ENCODE measurements at regions not wholly inside any gene's neighbourhood (a gene's known extent, or its start where the extent isn't known, plus 50 kb on each side); places are given as distances from the start of the nearest gene placed in this dataset.

- Histone ChIP-seq H3K14ac (ENCODE audit: insufficient read length) (no peak overlapping the region), H2BK5ac (ENCODE audit: low read depth, low read length) (no peak overlapping the region), H3K4ac (replicated peaks; ENCODE audit: insufficient read length, low read depth, low read length) (no peak overlapping the region), H2AK5ac (ENCODE audit: low read depth, low read length) (no peak overlapping the region), H3K9me3 (ENCODE audit: insufficient read depth in 2 of 2, low read depth in 1 of 2, low read length in 1 of 2) (no peaks in the 10 kb centered on the region), H3K79me2 (ENCODE audit: control insufficient read depth in 1 of 2, insufficient read depth in 2 of 2, low read length in 2 of 2) (no peaks in the 10 kb centered on the region), H2BK20ac (ENCODE audit: low read length) (no peak overlapping the region), H3K4me1 (replicated peaks in 1 of 4; ENCODE audit: control insufficient read depth in 3 of 4, insufficient read depth in 4 of 4, low read length in 3 of 4) (no peaks in the 10 kb centered on the region), H3K36me3 (ENCODE audit: control insufficient read depth in 2 of 4, insufficient read depth in 4 of 4, low read length in 3 of 4) (no peaks in the 10 kb centered on the region), H3K18ac (ENCODE audit: extremely low read depth, low read length) (no peak overlapping the region), H2BK15ac (ENCODE audit: low read length) (no peak overlapping the region), H3K79me1 (ENCODE audit: low read depth, low read length) (no peaks in the 10 kb centered on the region), H4K8ac (ENCODE audit: extremely low read depth, insufficient read depth, low read length) (no peak overlapping the region), H2BK120ac (replicated peaks; ENCODE audit: low read depth, low read length) (no peak overlapping the region), H4K5ac (ENCODE audit: insufficient read length, low read depth, low read length) (no peak overlapping the region), H3K56ac (replicated peaks; ENCODE audit: insufficient read length, low read depth, low read length) (no peak overlapping the region), H3K4me3 (ENCODE audit: extremely low read depth in 1 of 4, insufficient read depth in 2 of 4, low read depth in 3 of 4, low read length in 4 of 4) (no peak overlapping the region), H2AFZ (ENCODE audit: low read length) (no peak overlapping the region), H2BK12ac (ENCODE audit: low read depth, low read length) (no peak overlapping the region), H3K23me2 (ENCODE audit: low read depth, low read length) (peaks cover 2% of the 10 kb centered on the region; the same call in 1 of the 2 replicates), H3K4me2 (ENCODE audit: insufficient read depth in 1 of 2, low read depth in 2 of 2, low read length in 2 of 2) (no peak overlapping the region), H4K20me1 (replicated peaks in 1 of 2; ENCODE audit: control insufficient read depth in 1 of 2, insufficient read depth in 2 of 2, low read length in 2 of 2) (no peaks in the 10 kb centered on the region), H3K27me3 (replicated peaks in 1 of 4; ENCODE audit: control insufficient read depth in 3 of 4, extremely low read depth in 1 of 4, insufficient read depth in 3 of 4, low read length in 3 of 4) (peaks cover 0 to 1% (median 0%) of the 10 kb centered on the region in 4 experiments; a peak in 1 of 7 replicates), H3K9ac (replicated peaks in 1 of 4; ENCODE audit: extremely low read depth in 1 of 4, low read depth in 3 of 4, low read length in 3 of 4) (no peak overlapping the region), H3K23ac (ENCODE audit: insufficient read length) (no peak overlapping the region), H4K91ac (replicated peaks; ENCODE audit: insufficient read length, low read length) (no peak overlapping the region), H3K27ac (ENCODE audit: low read depth, low read length) (no peak overlapping the region)
- ChIA-PET CTCF (ENCODE audit: partially characterized antibody) (no interaction called here), POLR2A (ENCODE audit: partially characterized antibody) (no interaction called here)
- WGBS, 2 experiments (ENCODE audit: extremely low coverage in 1 of 2, insufficient coverage in 1 of 2, insufficient read length in 1 of 2, insufficient replicate concordance in 2 of 2, low coverage in 1 of 2, low lambda C conversion rate in 2 of 2, missing lambda C conversion rate in 1 of 2) = 100% methylated on average over 1 of the region's 1 CpG; no CpG with 5 or more reads in 1 of the 2 experiments
- DNase-seq (ENCODE audit: low read depth in 1 of 2, low spot score in 2 of 2) = no peak
- FAIRE-seq = no peak
- TF ChIP-seq NANOG (IDR thresholded peaks at IDR 0.05; ENCODE audit: insufficient read depth, low read depth, low read length, poor library complexity, severe bottlenecking) (no peak), RBBP5 (IDR thresholded peaks at IDR 0.05; ENCODE audit: borderline replicate concordance, low read depth, low read length) (no peak), MAX (IDR thresholded peaks at IDR 0.05) (no peak), PHF8 (conservative IDR thresholded peaks at IDR 0.05; ENCODE audit: low read depth, low read length) (no peak), GTF2F1 (IDR thresholded peaks at IDR 0.05; ENCODE audit: borderline replicate concordance, low read depth, low read length) (no peak), KDM4A (IDR thresholded peaks at IDR 0.05; ENCODE audit: low read depth, low read length, severe bottlenecking) (no peak), RNF2 (IDR thresholded peaks at IDR 0.05; ENCODE audit: borderline replicate concordance, low read depth, low read length, missing control alignments, poor library complexity, severe bottlenecking) (no peak)
Measured at GRCh38 chr1:221849110-221849509, 107.2 kb upstream of the DUSP10 start.

Measured in H1 (cell line).